ENCODE measurements at regions not wholly inside any gene's neighbourhood (a gene's known extent, or its start where the extent isn't known, plus 50 kb on each side); places are given as distances from the start of the nearest gene placed in this dataset.
"Not testable (repeated sequence)": the region's sequence is repeated elsewhere in the genome, so short reads cannot be mapped to it uniquely, and the experiment has no call there.

DNA sequence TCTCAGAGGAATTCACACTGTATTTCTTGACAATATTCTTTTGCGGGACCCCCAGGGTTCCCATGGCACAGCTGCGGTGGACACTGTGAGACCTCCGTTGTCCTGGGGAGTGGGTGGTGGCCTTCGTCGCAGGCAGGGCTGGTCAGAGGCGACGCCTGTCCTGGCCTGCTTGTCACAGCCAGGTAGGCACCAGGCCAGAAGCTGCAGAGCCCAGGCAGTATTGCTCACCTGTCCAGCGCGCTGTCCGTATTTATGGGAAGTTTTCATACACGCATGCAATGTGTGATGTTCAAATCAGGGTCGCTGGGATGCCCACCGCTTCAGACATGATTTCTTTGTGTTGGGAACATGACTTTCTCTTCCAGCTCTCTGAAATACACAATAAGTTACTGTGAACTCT lies 126.6 kb downstream of the RTP5 start:
- no peak for DNase-seq

DNA sequence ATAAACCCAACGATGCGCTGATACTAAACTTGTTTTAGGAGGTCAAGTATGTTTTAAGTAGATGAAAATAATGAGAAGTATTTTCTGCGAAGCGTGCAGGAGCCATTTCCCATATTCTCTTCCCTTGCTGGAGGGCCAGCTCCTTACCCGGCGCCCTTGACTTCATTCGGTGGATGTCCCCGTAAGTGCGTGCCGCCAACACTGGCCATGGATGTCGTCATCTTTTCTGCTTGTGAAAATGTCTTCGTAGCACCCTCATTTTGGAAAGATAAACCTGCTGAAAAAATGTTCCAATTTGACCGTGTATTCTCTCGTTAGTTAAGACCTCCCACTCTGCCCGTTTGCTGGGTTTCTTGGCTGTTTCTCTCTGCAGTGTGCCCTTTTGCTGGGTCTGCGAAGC lies 127.5 kb downstream of the RTP5 start:
- no peak for ATAC-seq (replicated peaks in 1 of 2)
- H3K27ac Mint-ChIP-seq = no peak overlapping the region
- H3K9me3 Mint-ChIP-seq = no peaks in the 10 kb centered on the region
- no peak for DNase-seq
- no peaks in the 10 kb centered on the region for H3K36me3 Mint-ChIP-seq (ENCODE audit: insufficient read depth in 2 of 2)
- no peak overlapping the region for H3K4me3 Mint-ChIP-seq
- no peaks in the 10 kb centered on the region for H3K27me3 Mint-ChIP-seq (ENCODE audit: low read depth)
- peaks cover 12% of the 10 kb centered on the region for H3K4me1 Mint-ChIP-seq (ENCODE audit: low read depth)

More for the DNA sequence above, 126.6 kb downstream of the RTP5 start:
- Mint-ChIP-seq H3K4me3 (no peak overlapping the region), H3K27ac (no peak overlapping the region), H3K27me3 (ENCODE audit: low read depth) (no peaks in the 10 kb centered on the region), H3K36me3 (ENCODE audit: insufficient read depth in 2 of 2) (no peaks in the 10 kb centered on the region), H3K9me3 (no peaks in the 10 kb centered on the region), H3K4me1 (ENCODE audit: low read depth) (peaks cover 10% of the 10 kb centered on the region)
- ATAC-seq (replicated peaks in 1 of 2) = no peak

DNA sequence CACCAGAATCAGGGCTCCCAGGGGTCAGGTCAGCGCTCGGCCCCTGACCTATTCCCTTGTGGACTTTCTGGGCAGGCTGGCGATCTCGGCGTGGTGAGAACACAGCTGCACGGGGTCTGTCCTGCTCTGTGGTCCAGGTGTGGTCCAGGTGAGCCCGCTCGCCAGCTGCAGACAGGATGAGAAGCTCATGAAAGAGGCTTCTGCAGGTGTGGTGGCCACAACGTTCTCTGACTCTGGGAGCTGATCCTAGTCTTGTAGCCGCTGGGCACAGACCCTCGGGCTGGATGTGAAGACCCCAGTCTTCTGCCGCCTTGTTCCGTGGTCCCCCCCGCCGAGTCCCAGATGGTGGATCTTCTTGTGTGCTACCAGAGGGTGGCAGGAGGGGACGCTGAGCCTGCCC lies 129.7 kb downstream of the RTP5 start:
- DNase-seq = no peak
- Mint-ChIP-seq H3K4me3 (no peak overlapping the region), H3K9me3 (no peaks in the 10 kb centered on the region), H3K27me3 (ENCODE audit: low read depth) (no peaks in the 10 kb centered on the region), H3K4me1 (ENCODE audit: low read depth) (peaks cover 23% of the 10 kb centered on the region), H3K27ac (no peak overlapping the region), H3K36me3 (ENCODE audit: insufficient read depth in 2 of 2) (no peaks in the 10 kb centered on the region)
- no peak for ATAC-seq (replicated peaks in 1 of 2)

DNA sequence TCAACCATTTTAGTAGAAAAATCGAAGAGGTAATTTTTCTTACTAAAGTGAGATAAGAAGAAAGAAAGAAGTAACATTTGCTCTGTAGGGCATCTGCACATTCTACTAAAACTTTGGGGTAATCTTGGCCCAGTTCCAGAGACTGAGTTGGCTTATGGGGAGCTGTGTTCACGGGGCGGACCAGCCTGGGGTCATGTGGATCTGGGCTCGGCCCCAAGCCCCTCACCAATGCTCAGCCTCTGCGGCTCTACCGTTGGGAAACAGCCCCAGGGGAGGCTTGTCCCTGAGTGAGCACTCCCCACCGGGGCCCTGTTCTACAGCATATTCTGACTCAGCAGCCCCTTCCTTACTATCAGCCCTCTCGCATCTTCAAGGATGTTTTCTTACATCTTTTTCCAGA lies 132.3 kb downstream of the RTP5 start:
- H3K4me3 Mint-ChIP-seq = no peak overlapping the region
- no peaks in the 10 kb centered on the region for H3K9me3 Mint-ChIP-seq
- no peaks in the 10 kb centered on the region for H3K36me3 Mint-ChIP-seq (ENCODE audit: insufficient read depth in 2 of 2)
- H3K27me3 Mint-ChIP-seq (ENCODE audit: low read depth) = no peaks in the 10 kb centered on the region
- H3K4me1 Mint-ChIP-seq (ENCODE audit: low read depth) = peaks cover 23% of the 10 kb centered on the region
- DNase-seq = no peak
- ATAC-seq (replicated peaks in 1 of 2) = no peak
- H3K27ac Mint-ChIP-seq = no peak overlapping the region

DNA sequence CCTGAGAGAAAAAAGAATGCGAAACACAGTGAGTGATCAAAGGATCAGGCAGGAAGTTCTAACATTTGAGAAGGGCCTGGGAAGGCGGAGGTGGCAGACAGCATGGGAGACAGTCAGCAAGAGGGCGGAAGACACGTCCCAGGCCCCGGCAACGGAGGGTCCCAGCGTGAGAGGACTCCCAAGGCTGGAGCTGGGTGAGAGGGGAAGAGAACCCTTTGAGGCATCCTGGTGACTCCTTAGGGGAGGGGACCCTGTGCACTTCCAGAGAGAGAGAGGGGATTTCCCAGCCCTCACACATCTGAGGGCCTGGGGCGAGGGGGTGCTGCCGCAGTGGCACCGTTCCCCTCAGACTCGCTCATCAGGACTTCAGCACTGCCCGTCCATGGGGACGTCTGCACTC lies 133.4 kb downstream of the RTP5 start:
- ATAC-seq (replicated peaks in 1 of 2) = no peak
- no peak overlapping the region for H3K27ac Mint-ChIP-seq

DNA sequence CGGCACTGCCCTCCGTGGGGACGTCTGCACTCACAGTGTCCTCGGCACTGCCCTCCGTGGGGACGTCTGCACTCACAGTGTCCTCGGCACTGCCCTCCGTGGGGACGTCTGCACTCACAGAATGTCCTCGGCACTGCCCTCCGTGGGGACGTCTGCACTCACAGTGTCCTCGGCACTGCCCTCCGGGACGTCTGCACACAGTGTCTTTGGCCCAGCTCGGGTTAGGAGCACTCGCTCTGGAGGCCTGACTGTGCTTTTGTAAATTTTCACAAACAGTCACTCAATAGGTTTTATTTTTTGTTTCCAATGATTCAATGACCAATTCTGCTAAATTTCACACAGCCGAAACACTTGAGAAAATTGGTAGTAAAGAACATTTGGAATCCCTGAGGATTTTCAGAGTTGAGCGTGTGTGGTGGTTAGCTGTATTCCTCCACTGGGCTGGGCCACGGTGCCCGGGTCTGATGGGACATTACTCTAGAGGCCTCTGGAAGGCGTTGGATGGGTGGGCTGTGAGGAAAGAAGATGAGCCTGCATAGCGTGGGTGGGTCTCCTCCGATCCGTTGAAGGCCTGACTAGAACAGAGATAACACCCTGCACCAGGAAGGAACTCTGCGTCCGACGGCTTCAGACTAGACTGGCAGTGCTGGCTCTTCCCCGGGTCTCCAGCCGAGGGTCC lies 134.8 kb downstream of the RTP5 start:
- H3K4me1 Mint-ChIP-seq (ENCODE audit: low read depth) = peaks cover 23% of the 10 kb centered on the region
- H3K36me3 Mint-ChIP-seq (ENCODE audit: insufficient read depth in 2 of 2) = no peaks in the 10 kb centered on the region
- no peaks in the 10 kb centered on the region for H3K27me3 Mint-ChIP-seq (ENCODE audit: low read depth)
- no peaks in the 10 kb centered on the region for H3K9me3 Mint-ChIP-seq
- H3K27ac Mint-ChIP-seq = no peak overlapping the region
- no peak overlapping the region for H3K4me3 Mint-ChIP-seq
- DNase-seq (no peak), ATAC-seq (replicated peaks in 1 of 2) (no peak)

More for the DNA sequence above, 133.4 kb downstream of the RTP5 start:
- no peaks in the 10 kb centered on the region for H3K36me3 Mint-ChIP-seq (ENCODE audit: insufficient read depth in 2 of 2)
- H3K4me3 Mint-ChIP-seq = peak overlapping the region in 1 of 2 donors; percentile 45
- no peak for DNase-seq
- peaks cover 23% of the 10 kb centered on the region for H3K4me1 Mint-ChIP-seq (ENCODE audit: low read depth)
- H3K27me3 Mint-ChIP-seq (ENCODE audit: low read depth) = no peaks in the 10 kb centered on the region
- H3K9me3 Mint-ChIP-seq = no peaks in the 10 kb centered on the region

- H3K27me3 Mint-ChIP-seq (ENCODE audit: low read depth) = no peaks in the 10 kb centered on the region
- ATAC-seq (replicated peaks in 1 of 2) (no peak), DNase-seq (no peak)
- H3K4me3 Mint-ChIP-seq = no peak overlapping the region
- no peak overlapping the region for H3K27ac Mint-ChIP-seq
- no peaks in the 10 kb centered on the region for H3K9me3 Mint-ChIP-seq
- H3K4me1 Mint-ChIP-seq (ENCODE audit: low read depth) = peaks cover 23% of the 10 kb centered on the region
- no peaks in the 10 kb centered on the region for H3K36me3 Mint-ChIP-seq (ENCODE audit: insufficient read depth in 2 of 2)
Observed at GRCh38 chr2:242004902-242005230, 135.3 kb downstream of the RTP5 start.

DNA sequence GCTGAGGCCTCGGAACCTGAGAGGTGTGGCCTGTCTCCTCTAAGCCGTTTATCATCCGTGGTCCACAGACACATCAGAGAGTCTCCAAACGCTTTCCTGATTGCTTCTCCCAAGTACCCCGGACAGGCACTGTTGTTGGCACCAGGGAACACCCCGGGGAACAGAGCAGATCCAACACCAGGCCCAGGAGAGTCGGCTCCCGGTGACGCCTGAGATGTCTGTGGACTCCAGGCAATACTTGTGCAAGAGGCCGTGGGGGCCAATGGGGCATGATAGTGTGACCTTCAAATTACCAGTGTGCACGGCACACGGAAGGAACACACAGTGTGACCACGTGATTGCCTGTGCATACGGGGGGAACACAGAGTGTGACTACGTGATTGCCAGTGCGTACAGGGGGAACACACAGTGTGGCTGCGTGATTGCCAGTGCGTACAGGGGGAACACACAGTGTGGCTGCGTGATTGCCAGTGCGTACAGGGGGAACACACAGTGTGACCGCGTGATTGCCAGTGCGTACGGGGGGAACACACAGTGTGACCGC lies 136.6 kb downstream of the RTP5 start:
- H3K4me3 Mint-ChIP-seq; H3K27me3 Mint-ChIP-seq (ENCODE audit: low read depth): not testable (repeated sequence)
- peaks cover 13% of the 10 kb centered on the region for H3K4me1 Mint-ChIP-seq (ENCODE audit: low read depth)

DNA sequence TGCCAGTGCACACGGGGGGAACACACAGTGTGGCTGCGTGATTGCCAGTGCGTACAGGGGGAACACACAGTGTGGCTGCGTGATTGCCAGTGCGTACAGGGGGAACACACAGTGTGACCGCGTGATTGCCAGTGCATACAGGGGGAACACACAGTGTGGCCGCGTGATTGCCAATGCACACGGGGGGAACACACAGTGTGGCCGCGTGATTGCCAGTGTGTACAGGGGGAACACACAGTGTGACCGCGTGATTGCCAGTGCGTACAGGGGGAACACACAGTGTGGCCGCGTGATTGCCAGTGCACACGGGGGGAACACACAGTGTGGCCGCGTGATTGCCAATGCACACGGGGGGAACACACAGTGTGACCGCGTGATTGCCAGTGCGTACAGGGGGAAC lies 139.4 kb downstream of the RTP5 start:
- H3K27ac Mint-ChIP-seq; H3K4me1 Mint-ChIP-seq (ENCODE audit: low read depth); ATAC-seq (replicated peaks in 1 of 2); H3K4me3 Mint-ChIP-seq; H3K9me3 Mint-ChIP-seq; DNase-seq; H3K27me3 Mint-ChIP-seq (ENCODE audit: low read depth); H3K36me3 Mint-ChIP-seq (ENCODE audit: insufficient read depth in 2 of 2): not testable (repeated sequence)

More for the DNA sequence above, 136.6 kb downstream of the RTP5 start:
- H3K9me3 Mint-ChIP-seq; DNase-seq; H3K36me3 Mint-ChIP-seq (ENCODE audit: insufficient read depth in 2 of 2); H3K27ac Mint-ChIP-seq; ATAC-seq (replicated peaks in 1 of 2): not testable (repeated sequence)

GRCh38 chr2:242009846-242010245 lies 140.3 kb downstream of the RTP5 start:
- H3K36me3 Mint-ChIP-seq (ENCODE audit: insufficient read depth in 2 of 2); H3K4me1 Mint-ChIP-seq (ENCODE audit: low read depth); H3K9me3 Mint-ChIP-seq; DNase-seq; H3K27me3 Mint-ChIP-seq (ENCODE audit: low read depth); H3K27ac Mint-ChIP-seq; ATAC-seq (replicated peaks in 1 of 2); H3K4me3 Mint-ChIP-seq: not testable (repeated sequence)

GRCh38 chr2:242010252-242011166 lies 141.0 kb downstream of the RTP5 start:
- not testable (repeated sequence) for ATAC-seq (replicated peaks in 1 of 2); H3K36me3 Mint-ChIP-seq (ENCODE audit: insufficient read depth in 2 of 2); H3K9me3 Mint-ChIP-seq; H3K4me1 Mint-ChIP-seq (ENCODE audit: low read depth); DNase-seq; H3K4me3 Mint-ChIP-seq; H3K27me3 Mint-ChIP-seq (ENCODE audit: low read depth)
- peak overlapping the region; percentile 11 for H3K27ac Mint-ChIP-seq

DNA sequence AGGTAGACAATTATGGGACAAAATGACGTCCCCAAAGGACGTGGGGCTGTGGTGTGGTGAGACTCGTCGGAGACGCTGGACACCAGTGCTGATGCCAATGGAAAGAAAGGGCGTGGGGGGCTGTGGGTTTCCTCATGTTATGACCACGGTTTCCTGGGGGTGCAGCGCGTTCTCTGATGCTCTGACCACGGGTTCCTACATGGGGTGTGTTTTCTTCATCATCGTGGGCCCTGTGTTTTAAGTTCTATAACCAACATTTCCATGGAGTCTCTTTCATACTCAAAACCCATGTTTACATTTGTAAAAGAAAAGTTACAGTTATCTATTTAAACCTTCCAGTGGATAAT lies 141.6 kb downstream of the RTP5 start:
- no peak overlapping the region for H3K4me3 Mint-ChIP-seq
- peak overlapping the region; percentile 11 for H3K27ac Mint-ChIP-seq
- DNase-seq (peak; percentile 28 to 46), ATAC-seq (replicated peaks in 1 of 2) (peak; percentile 60 to 78)
- no peaks in the 10 kb centered on the region for H3K4me1 Mint-ChIP-seq (ENCODE audit: low read depth)
- H3K9me3 Mint-ChIP-seq = no peaks in the 10 kb centered on the region
- no peaks in the 10 kb centered on the region for H3K36me3 Mint-ChIP-seq (ENCODE audit: insufficient read depth in 2 of 2)
- peaks cover 6% of the 10 kb centered on the region for H3K27me3 Mint-ChIP-seq (ENCODE audit: low read depth)

DNA sequence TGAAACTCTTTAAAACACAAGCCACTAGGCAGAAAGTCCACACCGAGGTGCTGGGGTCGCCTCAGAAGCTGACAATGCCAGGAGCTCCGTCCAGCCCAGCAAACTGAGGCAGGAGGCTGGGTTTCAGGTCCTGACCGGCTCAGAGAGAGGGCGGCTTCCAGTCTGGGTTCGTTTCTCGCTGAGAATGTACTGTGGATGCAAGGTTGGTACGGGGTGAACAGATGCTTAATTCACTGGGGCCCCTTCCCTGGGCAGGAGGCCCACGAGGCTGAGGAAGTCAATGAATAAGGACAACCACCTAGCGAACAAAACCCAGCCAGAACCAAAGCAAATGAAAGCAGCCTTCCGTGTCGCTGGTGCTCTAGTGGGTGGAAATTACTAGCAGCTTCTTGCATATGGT lies 142.0 kb downstream of the RTP5 start:
- Mint-ChIP-seq H3K9me3 (no peaks in the 10 kb centered on the region), H3K27ac (no peak overlapping the region), H3K27me3 (ENCODE audit: low read depth) (peaks cover 6% of the 10 kb centered on the region), H3K36me3 (ENCODE audit: insufficient read depth in 2 of 2) (no peaks in the 10 kb centered on the region), H3K4me3 (no peak overlapping the region), H3K4me1 (ENCODE audit: low read depth) (no peaks in the 10 kb centered on the region)
- ATAC-seq (replicated peaks in 1 of 2) (peak in 1 of 2 donors; percentile 30), DNase-seq (no peak)
